Middle frontal gyrus (tissue), 1 donor: ENCODE measurements at regions not wholly inside any gene's neighbourhood (a gene's known extent, or its start where the extent isn't known, plus 50 kb on each side); places are given as distances from the start of the nearest gene placed in this dataset.
"Not testable (repeated sequence)": the region's sequence is repeated elsewhere in the genome, so short reads cannot be mapped to it uniquely, and the experiment has no call there.

ENCODE experiments used
- DNase-seq: peaks from one replicate; pipeline ENCODE4 v3.0.0-alpha.2; 2015; ENCODE audit warnings: low spot score; ENCODE audit errors: extremely low spot score

DNA sequence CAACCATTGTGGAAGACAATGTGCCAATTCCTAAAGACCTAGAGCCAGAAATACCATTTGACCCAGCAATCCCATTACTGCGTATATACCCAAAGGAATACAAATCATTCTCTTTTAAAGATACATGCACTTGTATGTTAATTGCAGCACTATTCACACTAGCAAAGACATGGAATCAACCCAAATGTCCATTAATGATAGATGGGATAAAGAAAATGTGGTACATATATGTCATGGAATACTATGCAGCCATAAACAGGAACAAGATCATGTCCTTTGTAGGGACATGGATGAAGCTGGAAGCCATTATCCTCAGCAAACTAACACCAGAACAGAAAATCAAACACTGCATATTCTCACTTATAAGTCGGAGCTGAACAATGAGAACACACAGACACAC is 472.5 kb upstream of the SOX9 start:
- not testable (repeated sequence) for DNase-seq

DNA sequence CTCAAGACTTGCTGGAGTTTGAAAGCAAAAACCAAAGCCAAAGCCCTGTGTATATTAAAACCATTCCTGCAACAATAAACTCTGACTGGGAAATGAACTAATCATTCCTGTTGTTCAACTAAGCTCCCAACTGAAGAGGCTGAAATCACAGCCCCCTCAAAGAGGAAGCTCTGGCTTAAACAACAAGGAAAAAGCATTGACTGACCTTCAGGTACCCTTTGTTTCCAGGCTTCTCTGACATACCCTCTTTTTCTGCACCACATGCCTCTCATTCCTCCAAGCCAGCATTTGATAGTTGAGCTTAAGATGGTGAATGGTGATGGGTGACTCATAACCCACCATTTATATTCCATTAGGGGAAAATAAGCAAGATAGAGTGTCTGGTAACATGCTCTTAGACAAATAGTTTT is 470.9 kb upstream of the SOX9 start:
- DNase-seq = no peak

DNA sequence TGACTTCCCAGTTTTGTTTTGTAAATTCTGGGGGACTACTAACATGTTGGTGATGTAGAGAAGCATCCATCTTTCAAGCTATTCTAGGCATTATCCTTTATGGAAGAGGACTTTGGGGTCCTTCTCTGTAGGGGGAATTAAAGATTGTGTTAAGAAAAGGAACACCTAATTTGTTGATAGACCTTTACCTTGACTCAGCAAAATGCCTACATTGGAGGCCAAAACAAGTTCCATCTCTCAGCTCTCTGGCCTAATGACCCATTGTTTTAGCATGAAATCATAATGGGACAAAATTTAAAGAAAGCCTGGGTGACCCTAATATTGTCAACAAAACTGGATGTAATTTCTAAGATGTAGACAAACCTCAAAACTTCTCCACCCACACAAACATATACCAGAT is 465.3 kb upstream of the SOX9 start:
- no peak for DNase-seq

DNA sequence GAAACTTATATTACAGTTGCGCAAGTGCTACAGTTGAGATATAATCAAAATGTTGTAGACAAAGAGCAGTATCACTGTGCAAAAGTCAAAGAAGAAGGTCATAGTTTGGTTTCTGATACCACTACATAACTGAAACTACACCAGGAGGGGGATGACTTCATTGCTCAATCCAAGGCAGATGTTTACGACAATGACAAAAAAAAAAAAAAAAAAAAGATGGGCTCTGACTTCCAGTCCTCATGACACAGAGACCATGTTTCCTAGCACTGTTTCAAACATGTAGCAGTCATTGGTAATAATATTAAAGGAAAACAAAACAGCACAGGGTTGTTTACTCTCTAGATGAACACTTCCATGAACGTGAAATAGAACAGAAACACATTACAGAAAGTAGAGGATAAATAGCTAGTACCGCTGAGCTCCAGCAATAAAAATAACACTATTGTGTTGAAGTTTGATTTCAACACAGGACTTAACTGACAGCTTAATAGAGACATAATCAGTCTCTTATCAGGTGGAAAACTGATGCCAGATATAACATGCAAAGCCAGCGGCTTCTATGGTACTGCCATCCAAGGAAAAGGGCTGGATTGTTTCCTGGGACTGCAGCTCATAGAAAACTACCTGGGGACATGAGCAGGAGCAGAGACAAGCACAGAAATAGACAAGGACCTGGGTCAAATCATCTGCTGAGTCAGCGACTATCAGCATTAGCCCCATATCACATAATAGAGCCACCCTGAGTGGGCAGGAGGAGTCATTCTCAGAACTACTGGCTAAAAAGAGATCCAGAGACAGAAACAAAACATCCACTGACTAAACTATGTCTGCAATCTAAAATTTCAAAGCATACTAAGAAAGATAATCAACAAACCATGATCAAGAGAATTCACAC is 463.6 kb upstream of the SOX9 start:
- DNase-seq = no peak

DNA sequence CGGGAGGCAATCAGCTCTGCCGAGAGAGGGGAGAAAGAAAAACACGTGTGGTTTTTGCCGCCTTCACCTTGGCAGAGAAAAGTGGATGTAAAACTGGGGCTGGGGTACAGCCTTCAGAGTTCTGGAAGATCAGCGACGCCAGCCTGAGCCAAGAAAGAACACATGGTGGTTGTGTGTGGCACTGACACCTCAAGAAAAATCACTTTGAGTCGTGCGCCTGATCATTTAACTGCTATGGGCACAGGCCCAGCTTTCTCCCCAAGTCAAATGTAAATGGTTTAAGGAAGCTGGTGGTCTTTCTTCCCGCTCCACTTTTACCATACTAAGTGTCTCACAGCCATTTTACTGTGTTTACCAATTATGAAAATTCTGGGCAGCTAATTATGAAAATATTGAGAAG is 461.8 kb upstream of the SOX9 start:
- DNase-seq = no peak

DNA sequence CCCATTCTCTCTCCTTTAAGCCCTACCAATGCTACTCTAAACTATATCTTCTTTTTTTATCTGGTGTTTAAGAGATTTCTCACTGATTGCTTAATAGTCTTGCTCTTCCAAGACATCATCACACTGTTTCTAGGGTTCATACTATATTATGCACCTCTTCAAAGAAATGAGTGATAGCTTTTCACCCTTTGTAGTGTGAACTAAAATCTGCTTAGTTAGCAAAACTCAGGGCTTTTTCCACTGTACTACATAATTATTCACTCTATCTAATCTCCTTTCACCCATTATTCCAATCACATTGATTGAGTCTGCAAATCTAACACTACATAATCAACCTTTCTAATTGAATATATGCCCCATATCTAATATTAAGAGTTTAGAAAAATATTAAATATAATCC is 456.0 kb upstream of the SOX9 start:
- no peak for DNase-seq

DNA sequence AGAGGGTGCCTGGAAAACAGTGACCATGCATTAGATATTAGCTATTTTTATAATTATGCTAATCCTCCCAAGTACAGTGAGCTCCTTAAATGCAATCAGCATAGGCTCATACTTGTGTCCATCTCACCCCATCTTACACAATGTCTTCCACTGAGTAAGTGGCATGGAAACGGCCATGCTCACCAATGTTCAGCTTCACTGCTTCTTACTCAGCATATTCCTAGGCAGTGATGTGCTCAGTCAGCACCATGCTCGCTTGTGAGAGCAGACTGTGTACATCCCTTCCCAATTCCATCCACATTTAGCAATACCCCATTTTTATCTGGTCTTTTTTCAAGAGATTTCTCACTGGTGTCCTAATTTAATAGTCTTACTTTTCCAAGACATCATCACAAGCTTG is 454.8 kb upstream of the SOX9 start:
- no peak for DNase-seq

DNA sequence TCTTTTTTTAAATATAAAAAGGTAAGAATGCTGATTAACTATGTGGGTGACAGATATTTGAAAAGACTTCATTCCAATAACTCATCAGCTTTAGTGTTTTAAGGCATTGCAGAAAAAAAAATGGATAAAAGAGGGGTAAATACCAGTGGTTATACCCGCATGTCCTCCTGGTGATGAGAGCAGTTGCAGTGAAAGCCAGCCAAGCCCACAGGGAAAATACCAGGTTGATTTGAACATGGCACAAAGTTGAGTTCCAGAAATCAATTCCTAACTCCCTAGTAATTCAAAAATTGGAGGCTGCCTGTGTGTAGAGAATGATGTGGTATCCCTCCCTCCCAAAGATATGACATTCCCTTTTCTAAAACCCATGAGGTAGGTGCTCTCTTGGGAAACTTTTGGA is 453.2 kb upstream of the SOX9 start:
- no peak for DNase-seq

DNA sequence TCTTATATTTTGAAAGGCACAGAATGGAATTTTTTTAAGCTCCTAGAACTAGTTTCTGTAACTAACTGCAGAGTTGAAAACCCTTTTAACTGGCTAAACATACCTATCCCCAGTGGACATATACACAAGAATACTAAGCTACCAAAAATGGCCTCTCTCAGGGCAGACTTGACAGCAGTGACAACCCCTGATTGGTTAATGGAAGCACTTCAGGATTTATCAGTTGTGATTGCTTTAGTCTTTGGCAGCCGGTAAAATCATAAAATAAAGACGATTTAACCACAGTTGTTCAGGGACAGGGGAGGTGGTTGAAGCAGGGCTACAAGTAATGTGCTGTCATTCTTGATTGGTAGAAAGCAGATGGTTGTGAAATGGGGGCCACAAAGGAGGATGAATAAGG is 452.0 kb upstream of the SOX9 start:
- DNase-seq = no peak

DNA sequence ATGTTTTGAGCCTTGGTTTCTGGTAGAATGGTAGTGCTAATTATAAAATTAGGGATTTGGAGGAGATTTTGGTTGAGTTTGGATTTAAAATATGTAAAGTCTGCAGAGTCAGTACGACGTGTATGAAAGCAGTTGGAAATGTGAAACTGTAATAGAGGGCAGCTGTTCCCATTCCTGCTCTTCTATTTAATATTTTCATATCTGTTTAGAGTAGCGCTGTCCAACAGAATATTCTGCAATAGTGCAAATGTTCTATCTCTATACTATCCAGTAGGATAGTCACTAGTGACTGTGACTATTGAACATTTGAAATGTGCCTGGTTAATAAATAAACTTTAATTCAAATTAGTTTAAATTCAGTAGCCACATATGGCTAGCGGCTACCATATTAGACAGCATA is 443.4 kb upstream of the SOX9 start:
- no peak for DNase-seq

DNA sequence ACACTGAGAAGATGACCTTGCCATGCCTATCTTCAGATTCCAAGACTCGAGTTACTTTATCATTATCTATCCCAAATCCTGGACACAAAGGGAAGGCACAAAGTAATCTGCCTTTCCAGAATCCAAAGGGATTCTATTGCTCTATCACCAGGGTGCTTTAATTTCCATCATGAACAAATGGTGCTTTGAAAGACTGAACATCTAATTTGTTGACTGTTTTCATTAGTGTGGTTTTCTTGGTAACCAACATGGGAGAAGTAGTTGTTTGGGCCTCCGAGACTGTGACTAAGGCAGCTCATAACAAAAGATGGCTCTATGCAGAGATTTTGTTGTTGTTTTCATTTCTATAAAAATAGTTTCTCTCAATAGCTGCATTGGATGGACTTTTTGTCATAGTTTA is 441.0 kb upstream of the SOX9 start:
- DNase-seq = no peak

DNA sequence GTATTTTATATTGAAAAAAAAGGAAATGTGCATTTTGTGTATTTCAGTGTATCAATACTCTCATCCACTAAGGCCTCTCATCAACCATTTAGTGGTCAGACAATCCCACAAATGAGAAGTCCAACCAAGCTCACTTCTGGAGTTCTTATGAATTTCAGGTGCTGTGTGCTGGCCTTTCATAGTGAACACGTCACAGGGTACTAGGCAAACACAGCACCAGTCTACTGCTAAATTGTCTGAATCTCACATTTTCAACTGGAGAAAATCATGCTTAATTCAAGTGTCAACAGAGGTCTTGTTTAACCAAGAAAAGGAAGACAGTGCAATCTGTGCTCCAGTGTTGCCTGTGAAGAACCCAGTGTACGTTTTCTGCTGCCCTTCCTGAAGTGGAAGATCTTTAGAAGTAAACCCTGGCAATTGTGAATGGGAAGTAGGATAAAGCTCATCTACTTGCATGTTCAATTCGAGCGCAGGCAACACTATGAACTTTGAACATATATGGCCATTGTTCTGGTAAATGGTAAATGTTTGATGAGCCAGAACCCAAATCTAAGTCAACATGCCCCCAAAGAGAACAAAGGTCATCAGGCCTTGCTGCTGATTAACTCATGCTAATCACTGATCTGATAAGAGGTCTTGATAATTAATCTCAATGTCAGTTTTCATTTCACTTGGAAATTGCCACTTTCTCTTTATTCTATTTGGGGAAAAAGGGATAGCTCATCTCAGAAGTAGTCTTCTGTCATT is 439.2 kb upstream of the SOX9 start:
- no peak for DNase-seq

DNA sequence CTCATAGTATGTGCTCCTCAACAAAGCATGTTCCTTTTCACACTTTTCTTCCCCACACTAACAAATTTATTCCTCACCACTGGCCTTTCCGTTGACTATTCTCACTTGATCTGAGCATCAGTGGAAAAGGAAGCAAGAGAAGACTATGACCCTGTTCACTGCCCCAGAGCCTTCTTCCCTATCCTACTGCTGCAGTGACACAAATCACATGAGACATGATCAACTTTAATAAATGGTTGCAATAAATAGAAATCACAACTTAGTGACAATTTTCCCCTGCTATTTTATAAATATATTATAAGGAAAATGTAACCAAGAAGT is 438.7 kb upstream of the SOX9 start:
- no peak for DNase-seq

DNA sequence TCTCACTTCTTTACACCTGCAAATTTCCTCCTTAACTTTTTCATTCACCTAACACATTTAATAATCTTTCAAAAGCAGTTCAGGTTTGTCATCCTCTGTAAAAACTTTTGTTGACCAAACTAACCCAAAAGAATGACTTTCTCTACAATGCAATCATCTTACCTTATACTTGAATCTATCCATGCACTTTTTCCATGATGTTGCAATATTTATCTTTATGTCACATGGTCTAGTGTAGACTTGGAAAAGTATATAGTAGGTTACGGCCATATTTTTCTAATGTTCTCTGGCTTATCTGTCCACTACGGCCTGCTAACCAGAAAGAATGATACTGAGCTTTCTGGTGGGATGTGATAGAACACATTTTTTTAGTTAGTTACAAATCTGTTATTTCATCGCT is 431.0 kb upstream of the SOX9 start:
- DNase-seq = no peak

DNA sequence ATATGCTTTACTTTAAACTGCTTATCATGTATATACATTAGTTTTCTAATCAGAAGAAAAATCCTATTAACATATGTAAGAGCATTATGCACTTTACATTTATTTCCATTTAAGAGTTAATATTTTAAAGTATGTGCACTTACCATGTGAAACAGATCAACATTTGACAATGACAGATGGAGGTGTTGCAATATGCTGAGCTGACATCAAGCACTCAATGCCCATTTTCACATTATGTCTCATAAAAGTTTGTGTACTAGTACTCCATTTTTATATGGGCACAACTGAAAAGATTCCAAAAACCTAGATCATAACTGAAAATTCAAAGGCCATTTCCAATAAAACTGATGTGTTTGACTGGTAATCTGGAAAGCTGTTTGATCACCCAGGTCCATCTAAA is 420.9 kb upstream of the SOX9 start:
- no peak for DNase-seq

DNA sequence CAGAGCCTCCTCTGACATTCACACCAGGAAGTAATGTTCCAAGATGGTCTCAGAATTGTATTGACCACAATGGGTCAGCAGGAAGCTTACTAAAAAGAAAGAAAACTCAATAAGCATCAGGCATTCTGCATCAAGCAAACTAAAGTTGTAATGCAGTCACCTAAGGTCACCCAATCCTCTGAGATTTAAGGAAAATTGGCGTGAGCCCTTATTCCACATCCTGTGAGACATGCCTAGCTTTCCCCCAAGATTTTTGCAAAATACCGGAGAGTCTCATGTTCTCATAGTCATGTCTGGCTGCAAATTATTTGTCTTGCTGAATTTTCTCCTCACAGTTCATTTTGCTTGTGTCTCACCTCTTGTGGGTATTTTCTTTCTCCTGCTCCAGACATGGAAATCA is 417.1 kb upstream of the SOX9 start:
- DNase-seq = no peak

DNA sequence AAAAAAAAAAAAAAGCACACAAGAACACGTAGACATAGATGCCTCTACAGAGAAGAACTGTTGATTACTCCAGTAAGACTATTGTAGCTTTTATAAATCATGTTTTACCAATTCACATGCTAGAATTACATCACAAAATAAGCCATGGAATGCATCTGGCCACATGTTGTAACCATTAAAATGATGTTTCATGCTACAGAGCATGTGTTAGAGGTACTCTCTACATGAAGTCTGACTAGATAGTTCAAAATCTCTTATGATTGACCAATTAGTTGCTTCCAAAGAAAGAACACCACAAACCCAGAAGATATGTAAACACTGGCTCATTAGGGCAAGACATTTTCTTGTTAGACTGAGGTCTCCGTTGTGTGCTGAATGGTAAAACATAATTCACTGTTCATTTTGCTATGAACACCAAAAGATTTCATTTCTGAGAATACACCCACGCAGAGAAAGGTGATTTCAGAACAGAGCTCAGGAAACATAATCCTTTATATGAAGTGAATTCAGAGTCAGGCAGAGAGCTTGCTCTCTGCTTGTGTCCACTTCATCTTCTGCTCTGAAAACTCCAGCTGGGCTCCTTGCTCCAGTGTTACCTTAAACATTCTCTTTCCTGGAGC is 411.4 kb upstream of the SOX9 start:
- no peak for DNase-seq

DNA sequence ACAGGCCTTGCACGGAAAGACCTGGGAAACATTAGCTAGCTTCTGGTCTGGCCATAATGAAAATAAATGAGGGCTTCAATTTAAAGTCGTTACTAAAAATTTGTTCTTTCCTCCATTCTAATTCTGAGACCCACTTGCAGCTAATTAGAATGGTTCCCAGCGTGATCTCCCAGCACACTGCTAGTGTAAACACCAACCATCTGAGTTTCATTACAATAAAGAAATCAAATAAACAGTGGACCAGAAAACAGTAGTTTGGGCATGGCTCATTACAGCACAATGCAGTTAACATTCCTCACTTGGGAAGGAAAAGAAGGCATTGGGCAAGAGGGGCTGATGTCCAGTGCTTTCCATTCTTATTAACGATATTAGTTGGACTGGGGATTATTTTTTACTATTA is 410.9 kb upstream of the SOX9 start:
- no peak for DNase-seq

DNA sequence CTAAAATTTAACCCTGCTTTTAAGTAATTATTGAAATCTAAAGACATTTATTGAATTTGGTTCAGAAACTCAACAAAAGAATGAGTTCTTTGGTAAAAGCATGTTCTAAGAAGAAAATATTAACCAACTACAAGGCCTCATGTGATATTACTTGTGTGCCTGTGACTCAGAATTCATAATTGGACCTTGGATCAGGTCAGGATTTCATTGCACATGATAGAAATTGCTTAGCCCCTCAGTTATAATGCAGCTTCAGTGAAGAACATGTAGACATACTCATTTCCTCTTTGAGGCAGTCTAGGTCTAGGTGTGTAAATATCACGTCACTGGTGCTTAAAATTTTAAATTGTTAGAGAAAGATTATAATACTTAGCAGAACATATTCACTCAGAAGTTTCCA is 410.0 kb upstream of the SOX9 start:
- DNase-seq = no peak

DNA sequence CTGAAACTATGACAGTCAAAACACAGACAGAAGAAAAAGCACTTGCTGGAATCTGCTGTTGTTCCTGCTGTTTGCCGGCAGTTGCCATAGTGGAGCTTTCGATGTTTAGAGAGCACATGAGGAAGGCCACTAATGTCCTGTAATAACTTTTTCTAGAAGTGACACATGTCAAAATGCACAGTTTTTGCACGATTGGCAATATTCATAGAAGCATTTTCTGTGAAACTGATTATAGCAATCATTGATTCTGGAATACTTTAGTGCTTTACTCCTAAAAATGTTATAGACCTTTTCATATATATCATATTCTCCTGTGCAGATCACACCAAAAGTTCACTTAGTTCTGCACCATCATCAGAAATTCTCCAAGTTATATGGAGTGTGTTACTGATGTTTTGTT is 407.0 kb upstream of the SOX9 start:
- DNase-seq = no peak

DNA sequence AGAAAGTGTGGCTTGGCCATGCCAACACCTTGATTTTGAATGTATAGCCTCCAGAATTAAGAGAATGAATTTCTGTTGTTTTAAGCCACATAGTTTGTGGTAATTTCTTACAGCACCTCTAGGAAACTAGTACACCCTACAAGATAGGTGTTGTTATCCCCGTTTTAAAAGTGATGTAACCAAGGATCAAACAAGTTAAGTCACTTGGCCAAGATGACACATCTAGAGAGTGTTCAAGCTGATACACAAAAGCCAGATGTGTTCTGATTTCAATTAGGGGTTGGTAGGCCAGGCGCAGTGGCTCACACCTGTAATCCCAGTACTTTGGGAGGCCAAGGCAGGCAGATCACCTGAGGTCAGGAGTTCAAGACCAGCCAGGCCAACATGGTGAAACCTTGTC is 396.5 kb upstream of the SOX9 start:
- DNase-seq = no peak

DNA sequence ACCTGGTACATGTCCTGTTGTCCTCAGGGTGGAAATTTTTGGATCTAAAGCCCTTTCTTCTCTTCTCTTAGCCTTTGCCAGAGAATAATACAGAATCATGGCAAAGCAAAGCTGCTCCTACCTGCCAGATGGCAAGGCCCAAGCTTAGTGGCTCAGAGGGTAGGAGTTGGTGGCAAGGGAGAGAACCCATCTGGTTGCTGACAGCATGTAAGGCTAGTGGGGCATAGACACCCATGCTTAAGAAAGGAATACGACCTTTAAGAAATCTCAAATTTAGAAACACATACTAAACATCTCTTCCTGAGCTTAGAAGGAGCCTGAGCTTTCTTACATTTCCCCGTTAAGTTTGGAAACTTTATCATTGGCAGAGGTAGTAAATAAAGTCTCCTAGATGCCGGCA is 395.0 kb upstream of the SOX9 start:
- no peak for DNase-seq

DNA sequence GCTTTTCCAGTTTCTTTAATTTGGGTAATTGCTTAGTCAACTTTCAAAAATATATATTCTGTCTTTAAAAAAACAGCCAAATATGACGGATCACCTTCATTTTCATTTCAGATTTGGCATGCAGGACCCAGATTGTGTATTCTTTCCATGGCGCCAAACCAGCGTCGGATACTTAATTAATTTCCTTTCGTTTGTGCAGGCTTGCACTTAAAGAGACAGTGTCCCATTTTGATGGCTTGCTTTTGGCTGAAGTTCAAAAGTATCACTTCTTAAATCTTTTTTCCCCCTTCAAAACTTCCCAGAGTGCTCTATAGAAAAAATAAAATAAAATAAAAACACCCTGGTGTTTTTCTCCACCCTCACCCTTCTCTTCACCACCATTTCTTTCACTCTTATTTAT is 394.5 kb upstream of the SOX9 start:
- no peak for DNase-seq
